ENCODE measurements at regions not wholly inside any gene's neighbourhood (a gene's known extent, or its start where the extent isn't known, plus 50 kb on each side); places are given as distances from the start of the nearest gene placed in this dataset.

DNA sequence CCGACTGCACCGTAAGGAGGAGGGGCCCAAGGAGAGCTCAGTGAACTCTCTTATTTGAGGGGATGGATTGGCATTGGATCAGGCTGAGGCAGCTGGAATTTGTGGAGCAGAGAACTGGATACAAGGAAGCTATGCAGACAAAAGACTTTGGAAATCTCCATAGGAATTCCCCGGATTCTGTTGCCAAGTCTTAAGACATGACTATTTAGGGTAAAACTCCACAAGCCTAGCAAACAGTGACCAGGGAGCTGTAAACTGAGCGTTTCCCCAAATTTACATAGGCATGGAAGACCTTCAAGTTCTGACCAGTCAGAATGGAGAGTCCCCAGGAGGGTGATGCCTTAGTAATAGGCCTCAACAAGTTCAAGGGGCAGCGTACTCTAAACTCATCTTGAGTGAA lies 82.5 kb upstream of the PCBD1 start:
- BruUV-seq (replicated peaks), result no TSS peak
- intact Hi-C loops (cut with micrococcal nuclease), result no loop called here
- Histone ChIP-seq H4K20me1 (ENCODE audit: insufficient read depth) (no peaks in the 10 kb centered on the region), H3K79me2 (ENCODE audit: insufficient read depth, low read length) (no peaks in the 10 kb centered on the region), H3K9me2 (ENCODE audit: insufficient read depth) (no peaks in the 10 kb centered on the region), H3K9me3 (ENCODE audit: control insufficient read depth in 1 of 2, insufficient read depth in 1 of 2, low read depth in 1 of 2, low read length in 2 of 2) (no peaks in the 10 kb centered on the region), H3K36me3 (ENCODE audit: control insufficient read depth in 1 of 2, insufficient read depth in 2 of 2, low read length in 2 of 2) (no peaks in the 10 kb centered on the region), H2AFZ (ENCODE audit: low read depth, low read length, poor library complexity, severe bottlenecking) (no peak overlapping the region), H3K4me1 (ENCODE audit: control insufficient read depth in 1 of 2, insufficient read depth in 2 of 2, low read length in 2 of 2) (peaks cover 7 to 19% of the 10 kb centered on the region in 2 experiments), H3K9ac (ENCODE audit: low read length) (no peak overlapping the region), H3K4me3 (replicated peaks in 1 of 2; ENCODE audit: low read depth in 1 of 2, low read length in 2 of 2) (no peak overlapping the region), H3K27me3 (ENCODE audit: insufficient read depth, low read length) (peaks cover 2% of the 10 kb centered on the region; the same call in 1 of the 2 replicates), H3K4me2 (ENCODE audit: low read length) (no peak overlapping the region), H3K27ac (ENCODE audit: low read depth, low read length) (no peak overlapping the region)
- DNase-seq (ENCODE audit: low read depth, low spot score) (no peak), ATAC-seq (no peak)
- TF ChIP-seq POLR2AphosphoS5 (IDR thresholded peaks at IDR 0.05; ENCODE audit: low read depth, low read length) (no peak), CBX3 (IDR thresholded peaks at IDR 0.05; ENCODE audit: low read depth) (no peak), SIN3A (IDR thresholded peaks at IDR 0.05; ENCODE audit: low read depth) (no peak), ZFX (IDR thresholded peaks at IDR 0.05) (no peak), SP1 (IDR thresholded peaks at IDR 0.05; ENCODE audit: low read depth) (no peak), JUND (IDR thresholded peaks at IDR 0.05) (no peak), EZH2 (IDR thresholded peaks at IDR 0.05) (no peak)
- ChIA-PET POLR2A (no interaction called here), RAD21 (ENCODE audit: low non-redundant PET in 1 of 2, low total read pairs in 2 of 2, uncharacterized antibody in 2 of 2, unreplicated experiment in 2 of 2) (no interaction called here), CTCF (no interaction called here)

DNA sequence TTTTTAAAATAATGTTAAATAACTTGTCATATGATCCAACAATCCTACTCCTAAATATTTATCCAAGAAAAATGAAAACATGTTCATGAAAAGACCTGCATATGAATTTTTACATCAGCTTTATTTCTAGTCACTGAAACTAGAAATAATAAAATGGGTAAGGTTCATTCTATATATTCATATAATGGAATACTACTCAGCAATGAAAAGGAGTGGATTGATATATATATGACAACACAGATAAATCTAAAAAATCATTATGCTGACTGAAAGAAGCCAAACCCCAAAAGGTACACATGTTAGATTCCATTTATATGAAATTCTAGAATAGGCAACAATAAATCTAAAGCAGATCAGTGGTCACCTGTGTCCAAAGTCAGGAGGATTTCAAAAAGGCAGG lies 84.9 kb upstream of the PCBD1 start:
- intact Hi-C loops (cut with micrococcal nuclease), result no loop called here
- Histone ChIP-seq H3K4me1 (ENCODE audit: control insufficient read depth in 1 of 2, insufficient read depth in 2 of 2, low read length in 2 of 2) (peaks cover 4 to 12% of the 10 kb centered on the region in 2 experiments), H2AFZ (ENCODE audit: low read depth, low read length, poor library complexity, severe bottlenecking) (no peak overlapping the region), H3K9me3 (ENCODE audit: control insufficient read depth in 1 of 2, insufficient read depth in 1 of 2, low read depth in 1 of 2, low read length in 2 of 2) (no peaks in the 10 kb centered on the region), H4K20me1 (ENCODE audit: insufficient read depth) (no peaks in the 10 kb centered on the region), H3K27ac (ENCODE audit: low read depth, low read length) (no peak overlapping the region), H3K9ac (ENCODE audit: low read length) (no peak overlapping the region), H3K27me3 (ENCODE audit: insufficient read depth, low read length) (peaks cover 2% of the 10 kb centered on the region; the same call in 1 of the 2 replicates), H3K4me2 (ENCODE audit: low read length) (no peak overlapping the region), H3K4me3 (replicated peaks in 1 of 2; ENCODE audit: low read depth in 1 of 2, low read length in 2 of 2) (no peak overlapping the region), H3K9me2 (ENCODE audit: insufficient read depth) (no peaks in the 10 kb centered on the region), H3K79me2 (ENCODE audit: insufficient read depth, low read length) (no peaks in the 10 kb centered on the region), H3K36me3 (ENCODE audit: control insufficient read depth in 1 of 2, insufficient read depth in 2 of 2, low read length in 2 of 2) (no peaks in the 10 kb centered on the region)
- ChIA-PET POLR2A (no interaction called here), CTCF (no interaction called here), RAD21 (ENCODE audit: low non-redundant PET in 1 of 2, low total read pairs in 2 of 2, uncharacterized antibody in 2 of 2, unreplicated experiment in 2 of 2) (no interaction called here)
- DNase-seq (ENCODE audit: low read depth, low spot score), result no peak
- no peak for ATAC-seq
- no TSS peak for BruUV-seq (replicated peaks)
- TF ChIP-seq FOSL1 (IDR thresholded peaks at IDR 0.05; ENCODE audit: low read depth) (no peak), SIN3A (IDR thresholded peaks at IDR 0.05; ENCODE audit: low read depth) (no peak), CBX3 (IDR thresholded peaks at IDR 0.05; ENCODE audit: low read depth) (no peak), EZH2 (IDR thresholded peaks at IDR 0.05) (no peak), EZH2phosphoT487 (IDR thresholded peaks at IDR 0.05; ENCODE audit: borderline replicate concordance) (no peak), RAD21 (IDR thresholded peaks at IDR 0.05; ENCODE audit: low read depth) (no peak)

Measured in HCT116 (cell line).